ENCODE measurements at regions not wholly inside any gene's neighbourhood (a gene's known extent, or its start where the extent isn't known, plus 50 kb on each side); places are given as distances from the start of the nearest gene placed in this dataset.

DNA sequence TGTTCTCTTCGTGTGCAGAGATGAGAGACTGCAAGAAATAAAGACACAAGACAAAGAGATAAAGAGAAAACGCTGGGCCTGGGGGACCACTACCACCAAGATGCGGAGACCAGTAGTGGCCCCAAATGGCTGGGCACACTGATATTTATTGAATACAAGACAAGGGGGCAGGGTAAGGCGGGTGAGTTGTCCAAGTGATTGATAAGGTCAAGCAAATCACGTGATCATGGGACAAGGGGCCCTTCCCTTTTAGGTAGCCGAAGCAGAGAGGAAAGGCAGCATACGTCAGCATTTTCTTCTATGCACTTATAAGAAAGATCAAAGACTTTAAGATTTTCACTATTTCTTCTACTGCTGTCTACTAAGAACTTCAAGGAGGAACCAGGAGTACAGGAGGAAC lies 762.1 kb downstream of the TNS3 start:
- Histone ChIP-seq H3K36me3 (no peaks in the 10 kb centered on the region), H4K20me1 (no peaks in the 10 kb centered on the region), H3K9ac (no peak overlapping the region), H3K4me2 (no peak overlapping the region), H3K4me1 (peaks cover 2 to 7% (median 6%) of the 10 kb centered on the region in 10 experiments; a peak in 18 of 20 replicates), H3K9me3 (replicated peaks in 1 of 11) (peaks cover 0 to 22% (median 9%) of the 10 kb centered on the region in 11 experiments; a peak in 16 of 22 replicates), H3K27me3 (no peaks in the 10 kb centered on the region), H3K4me3 (no peak overlapping the region), H3K27ac (no peak overlapping the region)
- no peak for TF ChIP-seq Cebpa-rat (IDR thresholded peaks at IDR 0.05)

DNA sequence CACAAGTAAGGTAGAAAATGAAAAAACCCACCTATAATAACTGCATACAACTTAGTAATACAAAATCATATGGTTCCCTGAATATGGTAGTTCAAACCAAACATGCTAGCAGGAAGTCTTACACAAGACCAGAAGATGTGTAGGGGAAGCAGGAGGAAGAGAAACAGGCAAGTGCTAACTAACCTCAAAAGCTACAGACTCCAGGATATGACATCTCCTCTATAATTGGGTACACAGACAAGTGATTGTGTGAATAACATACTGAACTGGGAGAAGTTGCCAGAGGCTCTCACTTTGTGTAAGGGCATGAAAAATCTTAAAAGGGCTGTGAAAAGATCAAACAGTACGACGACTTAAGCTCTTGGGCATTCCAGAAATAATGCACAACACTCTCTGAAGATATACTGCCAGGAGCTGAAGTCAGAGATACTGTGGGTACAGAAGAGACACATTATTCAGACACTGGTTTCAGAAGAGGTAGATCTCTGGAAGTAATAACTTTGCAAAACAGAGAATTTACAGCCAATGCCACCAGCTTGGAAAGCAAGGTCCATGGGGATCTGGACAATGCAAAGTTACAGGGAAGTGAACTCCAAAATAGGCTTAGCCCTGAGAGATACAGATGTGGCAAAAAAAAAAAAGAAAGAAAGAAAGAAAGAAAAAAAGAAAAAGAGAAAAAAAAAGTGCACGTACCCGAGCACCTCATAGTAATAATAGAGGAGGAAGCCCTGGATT lies 767.2 kb downstream of the TNS3 start:
- TF ChIP-seq Cebpa-rat (IDR thresholded peaks at IDR 0.05), result 0 out of 22 replicates have a peak, but pooled peaks of 1 of the 11 experiments have one; percentile 21
- Histone ChIP-seq H3K9ac (peak overlapping the region in 7 of 11 experiments; percentile 26 to 63 (median 52); a peak in 10 of 22 replicates), H3K36me3 (no peaks in the 10 kb centered on the region)

GRCh38 chr7:46812101-46812675 lies 769.7 kb downstream of the TNS3 start:
- Histone ChIP-seq H3K27ac (peak overlapping the region in 4 of 11 experiments; percentile 12 to 49 (median 18); a peak in 4 of 22 replicates), H4K20me1 (no peaks in the 10 kb centered on the region), H3K9ac (no peak overlapping the region), H3K4me2 (peak overlapping the region in 9 of 11 experiments; percentile 48 to 83 (median 68); a peak in 15 of 22 replicates), H3K9me3 (replicated peaks in 1 of 11) (peaks cover 0 to 13% (median 0%) of the 10 kb centered on the region in 11 experiments; a peak in 7 of 22 replicates), H3K27me3 (no peaks in the 10 kb centered on the region), H3K4me1 (peaks cover 22 to 48% (median 37%) of the 10 kb centered on the region in 10 experiments), H3K36me3 (no peaks in the 10 kb centered on the region), H3K4me3 (no peak overlapping the region)
- no peak for TF ChIP-seq Cebpa-rat (IDR thresholded peaks at IDR 0.05)

More for the DNA sequence above, 767.2 kb downstream of the TNS3 start:
- H3K9me3 ChIP-seq (replicated peaks in 1 of 11), result peaks cover 0 to 9% (median 1%) of the 10 kb centered on the region in 11 experiments; a peak in 8 of 22 replicates
- no peaks in the 10 kb centered on the region for H4K20me1 ChIP-seq
- H3K4me3 ChIP-seq, result no peak overlapping the region
- H3K4me1 ChIP-seq, result peaks cover 22 to 48% (median 37%) of the 10 kb centered on the region in 10 experiments
- no peaks in the 10 kb centered on the region for H3K27me3 ChIP-seq
- H3K4me2 ChIP-seq, result peak overlapping the region; percentile 20 to 78 (median 63); a peak in 20 of 22 replicates
- H3K27ac ChIP-seq, result peak overlapping the region in 10 of 11 experiments; percentile 42 to 80 (median 70); a peak in 20 of 22 replicates

DNA sequence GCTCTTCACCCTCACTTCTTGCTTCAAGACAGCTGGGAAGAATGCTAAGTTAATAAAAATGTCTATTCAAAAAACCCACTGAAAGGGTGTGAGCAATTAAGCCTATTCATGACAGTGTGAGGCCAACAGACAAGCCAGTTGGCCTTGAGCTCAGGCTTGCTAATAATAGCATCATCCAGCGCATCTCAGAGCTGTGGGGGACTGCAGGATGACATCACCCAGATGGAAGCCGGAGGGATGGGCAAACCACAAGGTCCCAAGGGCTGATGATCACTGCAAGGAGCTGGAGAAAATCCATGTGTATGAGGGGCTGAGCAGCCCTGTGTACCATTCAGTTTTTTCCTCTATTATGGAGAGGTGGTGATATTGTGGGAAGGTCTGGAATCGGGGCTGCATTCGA lies 770.4 kb downstream of the TNS3 start:
- no peaks in the 10 kb centered on the region for H3K36me3 ChIP-seq
- no peak for TF ChIP-seq Cebpa-rat (IDR thresholded peaks at IDR 0.05)
- no peaks in the 10 kb centered on the region for H3K27me3 ChIP-seq
- peak overlapping the region in 3 of 11 experiments; percentile 14 to 40 (median 16); a peak in 3 of 22 replicates for H3K9ac ChIP-seq
- peaks cover 22 to 48% (median 40%) of the 10 kb centered on the region in 10 experiments for H3K4me1 ChIP-seq
- peaks cover 0 to 9% (median 0%) of the 10 kb centered on the region in 11 experiments; a peak in 6 of 22 replicates for H3K9me3 ChIP-seq (replicated peaks in 1 of 11)
- H3K4me3 ChIP-seq, result no peak overlapping the region
- H3K27ac ChIP-seq, result peak overlapping the region in 8 of 11 experiments; percentile 38 to 66 (median 48); a peak in 14 of 22 replicates
- H4K20me1 ChIP-seq, result no peaks in the 10 kb centered on the region
- H3K4me2 ChIP-seq, result peak overlapping the region; percentile 41 to 83 (median 68)

DNA sequence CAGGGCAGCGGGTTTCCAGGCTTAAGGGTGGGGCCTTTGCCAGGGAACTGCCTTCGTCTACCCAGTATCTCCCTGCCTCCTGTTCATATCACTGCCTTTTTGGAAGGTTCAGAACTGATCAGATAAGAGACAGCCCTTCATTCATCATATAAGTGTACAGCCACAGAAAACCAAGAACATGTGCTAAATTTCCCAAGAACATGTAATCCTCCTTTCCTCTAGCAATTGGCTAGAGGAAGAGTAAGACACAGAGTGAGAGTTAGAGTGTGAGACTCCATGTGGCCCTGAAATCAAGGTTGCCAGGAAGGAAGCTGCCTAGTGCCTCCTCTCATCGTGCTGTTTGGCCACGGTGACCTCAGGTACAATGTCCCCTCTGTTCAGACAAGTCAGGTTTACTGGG lies 770.9 kb downstream of the TNS3 start:
- Histone ChIP-seq H3K27me3 (no peaks in the 10 kb centered on the region), H3K4me3 (no peak overlapping the region), H4K20me1 (no peaks in the 10 kb centered on the region), H3K36me3 (no peaks in the 10 kb centered on the region), H3K9ac (peak overlapping the region in 3 of 11 experiments; percentile 14 to 40 (median 16); a peak in 3 of 22 replicates), H3K4me1 (peaks cover 22 to 48% (median 40%) of the 10 kb centered on the region in 10 experiments), H3K4me2 (peak overlapping the region; percentile 41 to 83 (median 68)), H3K9me3 (replicated peaks in 1 of 11) (peaks cover 0 to 8% (median 0%) of the 10 kb centered on the region in 11 experiments; a peak in 5 of 22 replicates), H3K27ac (peak overlapping the region in 8 of 11 experiments; percentile 38 to 66 (median 48); a peak in 15 of 22 replicates)
- TF ChIP-seq Cebpa-rat (IDR thresholded peaks at IDR 0.05), result no peak

- no peak overlapping the region; a peak in 1 of 22 replicates for H3K4me2 ChIP-seq
- H4K20me1 ChIP-seq, result no peaks in the 10 kb centered on the region
- H3K9ac ChIP-seq, result no peak overlapping the region
- no peaks in the 10 kb centered on the region for H3K36me3 ChIP-seq
- peaks cover 21 to 42% (median 35%) of the 10 kb centered on the region in 10 experiments for H3K4me1 ChIP-seq
- H3K4me3 ChIP-seq, result no peak overlapping the region
- no peak for TF ChIP-seq Cebpa-rat (IDR thresholded peaks at IDR 0.05)
- no peaks in the 10 kb centered on the region for H3K27me3 ChIP-seq
- H3K9me3 ChIP-seq (replicated peaks in 1 of 11), result peaks cover 0 to 8% (median 0%) of the 10 kb centered on the region in 11 experiments; a peak in 5 of 22 replicates
- 0 out of 22 replicates have a peak overlapping the region, but pooled peaks of 1 of the 11 experiments have one; percentile 59 for H3K27ac ChIP-seq
Observed at GRCh38 chr7:46809886-46810285, 772.0 kb downstream of the TNS3 start.

DNA sequence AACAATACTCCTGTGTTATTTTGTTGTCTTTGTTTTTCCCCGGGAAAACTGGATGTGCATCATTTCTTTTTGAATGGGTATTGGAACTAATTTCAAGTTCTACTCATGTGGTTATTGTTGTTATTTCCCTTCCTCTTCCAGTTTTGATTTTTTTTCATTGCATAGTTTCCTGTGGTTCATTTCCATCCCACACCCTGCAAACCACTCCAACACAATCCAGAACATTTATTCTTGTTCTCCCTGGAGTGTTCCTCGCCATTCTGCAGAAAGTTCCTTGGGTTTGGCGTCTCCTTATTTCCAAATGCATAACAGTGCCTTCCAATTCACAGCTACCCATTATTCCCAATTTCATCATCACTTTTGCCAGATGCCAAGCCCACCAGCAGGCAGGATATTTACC lies 775.1 kb downstream of the TNS3 start:
- no peak overlapping the region for H3K9ac ChIP-seq
- peaks cover 11 to 19% (median 14%) of the 10 kb centered on the region in 10 experiments for H3K4me1 ChIP-seq
- no peaks in the 10 kb centered on the region for H3K36me3 ChIP-seq
- peaks cover 0 to 8% (median 0%) of the 10 kb centered on the region in 11 experiments; a peak in 5 of 22 replicates for H3K9me3 ChIP-seq (replicated peaks in 1 of 11)
- no peak overlapping the region for H3K27ac ChIP-seq
- no peak overlapping the region for H3K4me3 ChIP-seq
- peak overlapping the region in 3 of 11 experiments; percentile 26 to 29 (median 29); a peak in 1 of 22 replicates for H3K4me2 ChIP-seq
- no peaks in the 10 kb centered on the region for H4K20me1 ChIP-seq
- no peak for TF ChIP-seq Cebpa-rat (IDR thresholded peaks at IDR 0.05)
- no peaks in the 10 kb centered on the region for H3K27me3 ChIP-seq

GRCh38 chr7:46802479-46802878 lies 779.4 kb downstream of the TNS3 start:
- Histone ChIP-seq H3K27me3 (no peaks in the 10 kb centered on the region), H3K36me3 (no peaks in the 10 kb centered on the region), H3K4me2 (no peak overlapping the region), H3K9me3 (replicated peaks in 1 of 11) (peaks cover 0 to 7% (median 0%) of the 10 kb centered on the region in 11 experiments; a peak in 1 of 22 replicates), H4K20me1 (no peaks in the 10 kb centered on the region), H3K9ac (no peak overlapping the region), H3K27ac (no peak overlapping the region), H3K4me1 (peaks cover 0 to 7% (median 0%) of the 10 kb centered on the region in 10 experiments; a peak in 3 of 20 replicates), H3K4me3 (no peak overlapping the region)
- no peak for TF ChIP-seq Cebpa-rat (IDR thresholded peaks at IDR 0.05)
